ENCODE measurements at regions not wholly inside any gene's neighbourhood (a gene's known extent, or its start where the extent isn't known, plus 50 kb on each side); places are given as distances from the start of the nearest gene placed in this dataset.
A peak's percentile ranks its signal among the peaks of the same experiment; 100 is the strongest.

DNA sequence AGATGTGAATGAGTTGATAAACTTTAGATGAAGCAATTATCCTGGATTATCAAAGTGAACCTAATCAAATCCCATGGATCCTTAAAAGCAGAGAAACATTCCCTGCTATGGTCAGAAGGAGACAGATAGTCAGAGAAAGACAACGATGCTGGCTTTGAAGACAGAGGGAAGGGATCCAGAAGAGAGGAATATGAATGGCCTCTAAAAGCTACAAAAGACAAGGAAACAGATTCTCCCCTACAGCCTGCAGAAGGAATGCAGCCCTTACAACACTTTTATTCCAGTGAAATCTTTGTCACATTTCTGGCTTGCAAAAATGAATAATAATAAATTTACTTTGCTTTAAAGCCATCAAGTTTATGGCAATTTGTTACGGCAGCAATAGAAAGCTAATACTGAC, 1164.2 kb downstream of the PCDH17 start:
- DNase-seq (ENCODE audit: low spot score): no peak

DNA sequence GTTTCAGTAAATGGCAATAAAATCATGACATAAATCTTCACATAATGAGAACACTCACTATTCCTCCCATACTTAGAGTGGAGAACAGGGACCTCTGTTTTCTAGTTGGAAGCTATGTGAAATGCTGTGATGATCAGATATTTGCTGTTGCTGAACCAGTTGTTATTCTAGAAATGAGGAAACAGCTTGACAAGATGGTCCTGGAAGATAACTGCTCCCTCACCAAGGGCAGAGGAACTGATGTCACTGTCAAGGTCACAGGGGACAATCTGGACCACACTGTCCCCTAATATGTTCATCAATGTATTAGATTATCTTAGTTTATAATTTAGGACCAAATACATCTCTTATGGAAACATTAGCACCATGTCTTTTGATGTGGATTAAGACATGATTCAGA, 1173.3 kb downstream of the PCDH17 start:
- peak; percentile 1 for DNase-seq (ENCODE audit: low spot score)

DNA sequence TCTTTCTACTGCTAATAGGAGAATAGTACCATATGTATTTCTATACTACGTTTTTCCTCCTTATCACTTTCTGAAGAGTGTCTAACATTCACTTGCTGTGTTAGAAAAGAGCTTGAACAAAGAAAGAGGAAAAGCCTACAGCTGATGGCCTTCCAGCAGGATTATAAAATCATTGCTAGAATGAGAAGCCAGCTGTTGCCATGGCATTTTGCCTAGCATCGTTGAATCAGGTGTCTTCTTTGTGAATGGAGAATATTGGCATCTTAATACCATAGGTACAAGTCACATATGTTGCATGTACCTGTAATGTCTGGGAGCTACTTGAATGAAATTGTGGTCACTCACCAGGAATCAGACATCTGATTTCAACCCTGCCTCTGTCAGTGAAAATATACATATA, 1174.9 kb downstream of the PCDH17 start:
- DNase-seq (ENCODE audit: low spot score): no peak

DNA sequence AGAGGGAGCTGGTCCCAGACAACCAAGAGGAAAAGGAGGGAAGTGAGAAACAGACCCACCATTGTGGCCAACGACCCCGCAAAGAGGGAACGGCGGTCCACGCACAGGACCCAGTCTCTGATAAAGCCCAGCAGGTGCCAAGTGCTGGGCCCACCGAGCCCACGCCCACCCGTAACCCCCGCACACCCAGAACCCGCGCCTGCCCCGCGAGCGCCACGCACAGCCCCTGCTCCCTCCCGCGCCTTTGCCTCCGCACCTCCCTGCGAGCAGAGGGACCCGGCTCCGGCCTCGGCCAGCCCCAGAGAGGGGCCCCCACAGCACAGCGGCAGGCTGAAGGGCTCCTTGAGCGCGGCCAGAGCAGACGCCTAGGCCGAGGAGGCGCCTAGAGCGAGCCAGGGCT, 1192.2 kb downstream of the PCDH17 start:
- DNase-seq (ENCODE audit: low spot score): no peak

DNA sequence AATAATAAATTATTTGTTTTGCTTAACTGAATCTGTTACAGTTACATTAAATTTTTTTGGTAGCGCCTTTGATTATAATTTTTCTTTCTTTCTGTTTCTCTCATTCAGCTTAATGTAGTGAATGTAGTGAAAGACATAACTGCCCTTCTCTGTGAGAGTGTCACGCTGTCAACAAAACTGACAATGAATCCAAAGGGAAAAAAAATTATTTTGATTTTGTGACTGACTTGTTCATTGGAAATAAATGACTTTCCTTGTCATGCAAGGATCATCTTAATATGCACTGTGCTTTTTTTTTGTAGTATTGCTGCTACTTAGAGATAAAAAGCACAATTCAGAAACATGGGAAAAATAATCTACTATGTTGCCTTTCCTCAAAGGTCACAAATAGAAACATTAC, 1196.4 kb downstream of the PCDH17 start:
- no peak for DNase-seq (ENCODE audit: low spot score)

DNA sequence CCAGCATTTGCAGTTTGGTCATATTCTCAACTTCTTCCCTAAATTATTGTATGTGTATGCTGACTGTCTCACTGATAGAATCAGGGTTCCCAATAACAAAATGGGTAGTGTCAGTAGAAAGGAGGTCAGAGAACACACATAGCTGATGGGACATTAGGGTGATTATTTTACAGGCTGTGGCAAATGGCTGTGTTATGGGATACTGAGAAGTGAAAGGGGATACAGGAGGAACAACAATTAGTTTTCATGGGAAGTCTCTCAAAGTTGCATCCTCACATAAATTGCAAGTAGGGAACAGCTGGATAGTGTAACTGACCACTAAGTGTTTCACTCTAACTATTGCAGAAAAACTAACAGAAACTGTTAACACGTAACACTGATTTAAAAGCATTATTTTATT, 1199.3 kb downstream of the PCDH17 start:
- DNase-seq (ENCODE audit: low spot score): no peak

DNA sequence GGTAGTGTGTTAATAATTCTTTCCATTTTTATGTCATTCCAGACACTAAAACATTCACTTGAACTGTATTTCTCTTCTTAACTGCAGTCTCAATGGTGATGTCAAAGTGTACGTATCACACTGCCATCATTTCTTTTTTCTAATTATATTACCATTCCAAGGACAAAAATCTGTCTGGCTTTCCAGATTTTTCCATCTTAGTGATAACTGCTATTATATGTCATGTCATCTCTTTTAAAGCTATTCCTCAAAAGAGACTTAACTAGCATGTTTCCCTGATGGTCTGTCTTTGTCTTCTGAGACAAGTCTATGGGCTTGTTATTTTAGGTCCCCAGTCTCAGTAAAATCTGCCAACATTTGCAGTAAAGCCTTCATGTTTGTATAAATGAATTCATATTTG, 1207.1 kb downstream of the PCDH17 start:
- no peak for DNase-seq (ENCODE audit: low spot score)

DNA sequence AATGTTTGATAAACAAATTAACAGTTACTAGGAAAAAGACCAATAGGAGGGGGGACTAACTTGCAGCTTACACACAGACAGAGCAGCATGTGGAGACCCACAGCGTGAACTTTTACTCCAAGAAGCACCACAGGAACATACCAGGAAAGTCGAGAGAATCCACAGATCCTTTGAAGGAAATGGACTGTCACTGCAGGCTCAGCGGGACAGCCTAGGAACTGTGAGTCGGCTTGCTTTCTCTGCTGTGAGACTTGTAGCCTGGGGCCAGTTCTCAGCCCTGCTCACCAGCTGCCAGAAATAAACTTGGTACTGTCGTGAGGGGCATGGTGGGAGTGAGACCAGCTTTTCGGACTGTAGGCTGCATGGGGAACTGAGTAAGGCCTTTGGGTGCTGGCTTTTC, 1211.5 kb downstream of the PCDH17 start:
- no peak for DNase-seq (ENCODE audit: low spot score)

DNA sequence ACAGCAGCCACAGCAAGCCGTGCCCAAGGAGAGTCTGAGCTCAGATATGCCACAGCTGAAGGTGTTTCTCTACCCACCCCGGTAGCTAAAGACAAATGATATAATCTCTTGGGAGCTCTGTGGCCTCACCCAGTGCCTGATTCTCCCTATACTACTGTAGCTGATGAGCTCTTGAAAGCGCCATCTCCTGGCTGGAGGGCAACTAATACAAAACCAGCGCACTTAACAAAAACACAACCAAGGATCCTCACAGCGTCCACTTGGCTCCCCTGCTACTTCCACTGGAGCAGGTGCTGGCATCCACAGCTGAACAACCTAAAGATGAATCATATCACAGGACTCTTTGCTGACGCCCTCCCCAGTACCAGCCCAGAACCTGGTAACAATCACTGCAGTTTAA, 1212.0 kb downstream of the PCDH17 start:
- no peak for DNase-seq (ENCODE audit: low spot score)

DNA sequence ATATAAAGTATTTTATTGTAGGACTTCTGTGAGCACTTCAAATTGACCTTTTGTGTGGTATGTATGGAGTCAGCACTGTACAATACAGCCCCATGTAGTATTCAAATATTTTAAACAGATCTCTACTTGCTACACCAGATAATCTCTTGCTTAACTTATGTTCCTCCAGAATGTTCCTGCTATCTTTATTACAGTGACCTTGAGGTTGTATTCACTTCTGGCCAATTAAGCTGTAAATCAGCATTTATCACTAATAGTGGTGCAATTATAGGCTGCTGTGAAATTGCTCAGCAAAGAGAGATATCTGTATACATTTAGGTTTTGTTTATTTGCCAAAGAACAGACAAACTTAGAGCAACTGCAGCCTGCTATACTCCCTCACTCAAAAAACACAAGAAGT, 1218.6 kb downstream of the PCDH17 start:
- DNase-seq (ENCODE audit: low spot score): no peak

DNA sequence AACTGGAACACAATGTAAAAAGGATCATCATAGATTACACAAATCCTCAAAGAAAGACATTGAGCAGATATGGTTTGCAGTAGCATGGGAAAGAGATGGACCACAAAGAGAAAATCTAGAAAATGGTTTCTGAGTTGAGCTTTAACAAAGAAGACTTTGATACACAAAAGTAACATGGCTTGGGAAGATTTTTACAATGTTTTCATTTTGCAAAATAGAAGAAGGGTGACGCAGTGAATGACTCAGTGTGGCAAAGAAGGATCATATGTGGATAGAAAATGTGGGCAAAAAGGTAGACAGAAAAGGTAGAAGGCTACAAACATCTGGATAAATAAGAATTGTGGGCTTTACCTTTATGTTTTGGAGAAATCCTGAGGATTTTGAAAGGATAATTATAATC, 1220.5 kb downstream of the PCDH17 start:
- DNase-seq (ENCODE audit: low spot score): no peak

DNA sequence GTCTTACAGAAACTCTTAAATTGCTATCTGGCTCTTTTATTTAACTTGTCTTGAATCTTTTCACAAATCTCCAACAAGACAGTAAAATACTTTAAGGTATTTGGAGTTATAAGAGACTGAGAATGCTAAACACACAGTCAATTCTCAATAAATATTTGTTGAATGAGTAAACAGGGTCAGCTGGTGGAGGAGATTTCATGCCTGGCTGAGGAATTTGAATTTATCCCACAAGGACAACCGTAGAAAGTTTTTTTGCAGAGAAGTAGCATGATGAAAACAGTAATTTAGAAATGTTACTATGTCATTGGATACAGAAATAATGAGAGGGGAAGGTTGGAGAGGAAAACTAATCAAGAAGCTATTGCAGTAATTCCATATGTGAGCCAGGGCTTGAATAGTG, 1223.7 kb downstream of the PCDH17 start:
- no peak for DNase-seq (ENCODE audit: low spot score)

DNA sequence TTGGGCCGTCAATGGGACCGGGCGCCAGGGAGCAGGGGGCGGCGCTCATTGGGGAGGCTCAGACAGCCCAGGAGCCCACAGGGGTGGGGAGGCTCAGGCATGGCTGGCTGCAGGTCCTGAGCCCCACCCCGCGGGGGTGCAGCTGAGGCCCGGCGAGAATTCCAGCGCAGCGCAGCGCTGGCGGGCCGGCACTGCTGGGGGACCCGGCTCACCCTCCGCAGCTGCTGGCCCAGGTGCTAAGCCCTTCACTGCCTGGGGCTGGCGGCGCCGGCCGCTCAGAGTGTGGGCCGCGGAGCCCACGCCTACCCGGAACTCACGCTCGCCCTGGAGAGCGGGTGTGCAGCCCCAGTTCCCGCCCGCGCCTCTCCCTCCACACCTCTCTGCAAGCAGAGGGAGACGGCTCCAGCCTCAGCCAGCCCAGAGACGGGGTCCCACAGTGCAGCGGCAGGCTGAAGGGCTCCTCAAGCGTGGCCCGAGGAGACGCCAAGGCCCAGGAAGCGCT, 1227.4 kb downstream of the PCDH17 start:
- DNase-seq (ENCODE audit: low spot score): no peak

DNA sequence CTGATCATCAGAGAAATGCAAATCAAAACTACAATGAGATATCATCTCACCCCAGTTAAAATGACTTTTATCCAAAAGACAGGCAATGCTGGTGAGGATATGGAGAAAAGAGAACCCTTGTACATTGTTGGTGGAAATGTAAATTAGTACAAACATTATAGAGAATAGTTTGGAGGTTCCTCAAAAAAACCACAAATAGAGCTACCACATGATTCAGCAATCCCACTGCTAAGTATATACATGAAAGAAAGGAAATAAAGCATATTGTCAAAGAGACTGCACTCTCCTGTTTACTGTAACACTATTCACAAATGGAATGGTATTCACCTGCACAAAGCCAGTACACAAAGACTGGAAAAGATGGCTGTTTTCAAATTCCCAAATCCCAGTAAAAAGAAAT, 1233.7 kb downstream of the PCDH17 start:
- DNase-seq (ENCODE audit: low spot score): no peak

DNA sequence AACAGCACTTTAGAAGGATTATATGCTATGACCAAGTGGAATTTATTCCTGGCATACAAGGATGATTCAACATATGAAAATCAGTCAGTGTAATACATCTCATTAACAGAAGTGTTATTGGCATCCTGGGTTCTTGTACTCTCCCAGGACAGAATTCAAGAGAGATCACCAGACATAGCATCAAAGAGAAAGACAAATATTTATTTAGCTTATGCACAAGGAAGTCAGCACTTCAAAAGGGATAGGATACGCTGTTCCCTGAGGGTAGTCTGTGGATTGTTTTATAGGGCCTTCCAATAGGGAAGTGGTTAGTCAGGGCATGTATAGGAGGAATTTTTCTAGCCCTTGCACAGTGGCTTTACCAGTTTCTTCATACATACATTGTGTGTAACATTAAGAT, 1238.0 kb downstream of the PCDH17 start:
- DNase-seq (ENCODE audit: low spot score): no peak

DNA sequence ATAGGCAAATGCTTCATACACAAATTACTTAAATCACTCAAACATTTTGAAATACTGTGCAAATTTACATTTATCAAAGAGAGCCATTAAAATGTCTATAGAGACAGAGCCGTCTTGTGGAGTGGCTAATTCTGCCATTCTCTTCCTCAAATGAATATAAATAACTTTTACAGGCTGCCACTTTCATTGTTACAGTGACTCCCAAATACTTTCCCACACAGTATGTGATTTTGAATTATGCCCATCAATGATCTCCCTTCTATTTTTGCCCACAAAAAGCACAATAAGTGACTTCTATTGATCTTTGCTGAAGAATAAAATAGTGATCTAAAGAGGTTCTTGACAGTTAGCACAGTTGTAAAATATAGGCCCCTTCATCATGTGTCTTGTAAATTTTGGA, 1244.9 kb downstream of the PCDH17 start:
- no peak for DNase-seq (ENCODE audit: low spot score)

DNA sequence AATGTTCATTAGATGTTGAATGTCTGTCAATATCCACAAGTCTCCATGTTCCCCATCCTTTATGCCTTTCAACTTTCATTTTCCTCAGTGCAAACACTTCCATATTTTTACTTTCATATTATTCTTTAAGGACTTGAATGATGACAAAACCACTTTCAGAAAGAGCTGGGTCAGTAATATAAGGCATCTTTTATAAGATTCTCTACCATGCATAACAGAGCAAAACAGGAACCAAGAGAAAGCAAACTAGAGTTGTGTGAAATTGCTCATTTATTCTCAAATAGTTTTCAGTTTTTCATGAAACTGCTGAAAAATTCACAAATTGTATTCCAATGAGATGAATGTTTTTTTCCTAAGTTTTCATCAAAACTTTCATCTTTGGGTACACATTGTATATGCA, 1247.6 kb downstream of the PCDH17 start:
- no peak for DNase-seq (ENCODE audit: low spot score)

DNA sequence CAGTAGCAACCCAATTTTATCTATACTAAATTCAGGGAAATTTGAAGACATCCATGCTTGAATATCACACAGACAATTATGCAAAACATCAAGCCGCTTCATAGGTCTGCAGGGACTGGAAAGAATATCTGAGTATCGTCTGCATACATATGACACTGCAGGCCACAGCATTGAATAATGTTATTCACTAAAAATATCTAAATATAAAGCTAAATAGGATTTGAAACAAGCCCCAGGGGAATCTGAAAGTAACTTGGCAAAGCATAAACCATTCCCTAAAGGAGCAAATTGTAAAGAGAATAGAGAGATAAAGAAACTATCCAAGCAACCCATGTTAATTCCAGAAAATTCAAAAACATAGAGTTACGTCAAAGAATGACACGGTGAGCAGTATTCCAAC, 1251.0 kb downstream of the PCDH17 start:
- DNase-seq (ENCODE audit: low spot score): no peak

DNA sequence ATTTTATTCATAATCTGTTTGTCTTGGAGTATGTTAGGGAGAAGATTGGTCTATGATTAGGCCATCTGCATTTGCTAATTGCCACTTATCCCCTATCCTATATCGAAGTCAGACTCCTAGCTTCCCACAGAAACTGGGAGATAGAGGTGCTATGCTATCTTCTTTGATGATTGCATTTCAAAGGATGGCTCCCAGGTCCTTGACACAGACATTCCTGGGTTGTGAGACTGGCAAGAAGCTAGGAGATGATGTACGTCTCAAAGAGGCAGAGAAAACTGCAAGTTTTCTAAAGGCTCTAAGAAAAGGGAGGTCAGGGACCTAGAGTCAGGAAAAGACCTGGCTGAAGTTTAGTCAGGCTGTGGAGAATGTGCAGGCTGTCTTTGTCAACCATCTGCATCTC, 1251.9 kb downstream of the PCDH17 start:
- no peak for DNase-seq (ENCODE audit: low spot score)

DNA sequence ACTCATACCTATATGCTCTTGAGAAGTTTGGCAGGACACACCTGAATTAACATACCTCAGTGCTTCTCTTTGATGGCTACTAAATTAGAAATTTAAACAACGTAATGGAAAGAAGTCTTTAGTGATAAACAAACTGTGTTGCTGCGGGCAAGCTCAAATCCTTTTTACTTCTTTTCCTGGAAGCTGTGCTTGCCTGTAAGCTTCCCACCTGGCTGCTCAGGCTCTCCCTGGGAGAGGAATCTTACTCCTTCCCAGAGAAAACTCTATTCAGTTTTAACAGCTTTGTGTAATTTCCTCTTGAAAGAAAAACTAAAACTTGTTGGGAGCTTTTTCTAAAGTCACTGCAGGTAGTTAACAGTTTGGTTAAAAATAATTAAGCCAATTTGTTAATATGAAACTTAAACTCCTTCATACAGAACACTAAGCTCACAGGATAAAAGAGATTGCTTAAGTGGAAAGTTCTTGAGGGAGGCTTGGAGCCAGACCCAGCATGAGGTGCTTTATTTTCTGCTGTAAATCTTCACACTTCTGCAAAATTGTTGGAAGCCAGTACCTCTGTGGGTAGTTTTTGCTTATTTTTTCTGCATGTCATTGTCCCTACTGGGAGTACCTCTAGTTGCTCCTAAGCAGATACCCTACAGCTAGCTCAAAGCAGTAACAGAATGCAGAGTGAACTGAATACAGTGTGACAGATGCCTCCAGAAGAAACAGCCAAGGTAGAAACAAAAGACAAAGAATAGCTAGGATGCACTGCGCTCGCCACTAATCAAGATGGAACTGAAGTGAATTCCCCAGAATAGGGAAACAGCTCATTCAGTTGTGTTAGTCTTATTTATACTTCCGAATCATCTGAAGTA, 1253.0 kb downstream of the PCDH17 start:
- no peak for DNase-seq (ENCODE audit: low spot score)

DNA sequence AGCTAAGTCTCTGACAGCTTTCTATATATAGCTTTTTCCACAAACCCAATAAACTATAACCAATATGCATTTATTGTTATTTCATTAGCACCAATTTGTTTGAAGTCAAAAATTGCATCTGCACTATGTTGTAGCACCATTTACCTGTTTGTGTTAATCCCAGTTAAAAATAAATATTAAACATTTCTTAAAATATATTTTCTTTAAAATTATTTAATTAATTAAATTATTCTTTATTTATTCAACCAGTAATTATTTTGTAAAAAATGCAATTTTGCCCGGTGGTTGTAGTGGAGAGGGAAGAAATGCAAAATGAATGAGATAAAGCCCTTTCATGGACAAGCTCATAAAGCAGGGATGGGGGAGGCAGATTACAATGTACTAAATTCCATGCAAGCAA, 1257.9 kb downstream of the PCDH17 start:
- no peak for DNase-seq (ENCODE audit: low spot score)

DNA sequence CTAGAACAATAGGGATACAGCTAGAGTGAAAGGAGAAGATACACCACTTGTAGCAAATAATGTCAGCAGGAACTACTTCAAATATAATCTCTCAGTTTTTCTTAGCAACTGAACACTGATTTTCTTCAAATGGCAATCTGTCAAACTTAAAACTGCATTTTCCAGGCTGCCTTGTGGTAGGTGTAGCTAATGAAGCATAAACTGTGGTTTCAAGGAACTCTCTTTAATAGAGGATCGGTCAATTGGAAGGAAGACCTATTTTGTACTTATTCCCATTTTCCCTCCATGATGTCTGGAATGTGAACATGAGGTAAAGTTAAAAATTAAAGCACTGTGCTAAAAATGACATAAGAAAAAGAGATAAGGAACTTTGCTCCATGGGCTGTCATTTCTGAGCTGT, 1261.9 kb downstream of the PCDH17 start:
- no peak for DNase-seq (ENCODE audit: low spot score)

DNA sequence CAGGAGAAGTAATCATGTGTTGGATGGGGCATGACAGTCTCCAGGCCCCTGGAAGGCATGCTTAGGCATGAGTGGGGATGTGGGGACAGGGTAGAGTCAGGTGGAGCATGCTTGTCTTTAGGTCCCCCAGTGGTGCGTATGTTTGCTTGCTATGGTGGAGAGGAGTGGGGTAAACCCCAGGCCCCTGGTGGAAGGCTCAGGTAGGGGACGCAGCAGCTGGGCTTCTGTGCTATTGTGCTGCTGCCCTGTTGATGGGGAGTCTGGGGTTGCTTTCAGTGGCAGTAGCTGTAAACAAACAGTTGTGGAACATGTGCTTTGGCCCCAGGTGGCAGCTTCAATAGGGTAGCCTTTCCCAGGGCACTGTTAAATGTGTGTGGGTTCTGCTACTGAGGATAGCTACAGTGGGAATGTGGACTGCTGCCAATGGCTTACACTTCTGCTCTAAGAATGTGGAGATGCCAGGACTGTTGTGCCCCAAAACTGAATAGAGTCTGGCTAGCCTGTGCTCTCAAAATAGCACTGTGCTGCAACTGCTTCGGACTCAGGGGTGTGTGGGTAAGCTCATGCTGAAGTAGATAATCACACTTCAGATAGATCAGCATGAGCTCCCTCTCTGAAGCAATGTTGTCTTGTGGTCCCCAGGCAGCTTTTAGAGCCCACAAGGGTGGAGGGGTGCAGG, 1257.3 kb downstream of the DIAPH3 start:
- no peak for DNase-seq (ENCODE audit: low spot score)

DNA sequence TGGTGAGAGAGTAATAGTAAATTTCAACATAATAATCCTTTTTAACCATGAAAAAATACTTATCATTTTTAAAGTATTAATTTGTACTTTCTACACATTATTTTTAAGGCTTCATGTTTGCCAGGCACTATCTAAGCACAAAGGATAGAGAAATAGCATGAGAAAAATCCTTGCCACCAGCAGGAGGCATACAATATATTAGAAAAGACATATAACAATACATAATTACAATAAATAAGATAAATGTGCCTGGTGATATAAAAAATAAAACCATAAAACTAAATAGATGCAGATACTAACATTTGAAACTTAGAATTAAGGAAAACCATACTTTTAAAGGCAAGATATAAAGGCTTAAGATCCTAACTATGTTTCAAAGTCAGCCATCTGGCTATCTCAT, 1256.4 kb downstream of the DIAPH3 start:
- DNase-seq (ENCODE audit: low spot score): no peak

Measured in kidney capillary endothelial cell (primary cell).